Ishikawa (cell line): ENCODE measurements at regions not wholly inside any gene's neighbourhood (a gene's known extent, or its start where the extent isn't known, plus 50 kb on each side); places are given as distances from the start of the nearest gene placed in this dataset.

Experiments
- CEBPB ChIP-seq: IDR thresholded peaks from 2 replicates; pipeline ENCODE4 v1.6.1; 2012
- NFIC ChIP-seq: IDR thresholded peaks from 2 replicates; pipeline ENCODE4 v1.6.1; 2012
- REST ChIP-seq: IDR thresholded peaks from 2 replicates; pipeline ENCODE4 v1.6.1; 2012; ENCODE audit warnings: low read depth, mild to moderate bottlenecking
- TEAD4 ChIP-seq: IDR thresholded peaks from 2 replicates; pipeline ENCODE4 v1.6.1; 2012
- YY1 ChIP-seq: IDR thresholded peaks from 2 replicates; pipeline ENCODE4 v1.6.1; 2012; ENCODE audit warnings: low read depth

GRCh38 chrX:16517039-16517605, 132.8 kb upstream of the S100G start:
- TF ChIP-seq TEAD4, result no peak
- no peak for TF ChIP-seq REST
- no peak for TF ChIP-seq YY1
- TF ChIP-seq NFIC, result no peak
- no peak for TF ChIP-seq CEBPB
